Calu3 (cell line): ENCODE measurements at regions not wholly inside any gene's neighbourhood (a gene's known extent, or its start where the extent isn't known, plus 50 kb on each side); places are given as distances from the start of the nearest gene placed in this dataset.

Experiments
- BruUV-seq: library from RNA; stranded (reverse); fragments of 400-500 nt; replicated peaks from 2 replicates; lab custom pipeline; 2021; lab: Mats Ljungman, UMichigan
- CTCF ChIA-PET: fragments of 300-600 bp; sonication (Branson Sonifier 250); formaldehyde crosslinking; loops from one replicate; lab custom pipeline; 2022; ENCODE audit warnings: antibody characterized with exemption; lab: Charles Lee
- DNase-seq: peaks from one replicate; pipeline ENCODE4 v3.0.0; 2022
- H3K27ac Mint-ChIP-seq: one replicate; pipeline ENCODE4 v1.8.0; 2022; ENCODE audit warnings: mixed read lengths; ENCODE audit not compliant: unreplicated experiment
- H3K27me3 Mint-ChIP-seq: one replicate; pipeline ENCODE4 v1.8.0; 2022; ENCODE audit warnings: mixed read lengths; ENCODE audit not compliant: unreplicated experiment
- H3K36me3 Mint-ChIP-seq: one replicate; pipeline ENCODE4 v1.8.0; 2022; ENCODE audit warnings: mild to moderate bottlenecking, moderate library complexity, mixed read lengths; ENCODE audit not compliant: insufficient read depth, unreplicated experiment
- H3K4me1 Mint-ChIP-seq: one replicate; pipeline ENCODE4 v1.8.0; 2022; ENCODE audit warnings: mild to moderate bottlenecking, low read depth, mixed read lengths; ENCODE audit not compliant: unreplicated experiment
- H3K4me3 Mint-ChIP-seq: one replicate; pipeline ENCODE4 v1.8.0; 2022; ENCODE audit warnings: mild to moderate bottlenecking, low read depth, moderate library complexity, mixed read lengths; ENCODE audit not compliant: unreplicated experiment
- H3K9me3 Mint-ChIP-seq: one replicate; pipeline ENCODE4 v1.8.0; 2022; ENCODE audit warnings: low read depth, mixed read lengths; ENCODE audit not compliant: unreplicated experiment
- intact Hi-C: fragments of 100-400 bp; cut with micrococcal nuclease; formaldehyde crosslinking; loops from one replicate; pipeline ENCODE4 v1.10.0; 2022; ENCODE audit not compliant: unreplicated experiment
- TF ChIP-seq, protein P1 (sequence below): fragments of 200-600 bp; IDR thresholded peaks from one replicate; pipeline ENCODE4 v1.8.0; 2022; ENCODE audit warnings: antibody characterized with exemption; ENCODE audit not compliant: unreplicated experiment

DNA sequence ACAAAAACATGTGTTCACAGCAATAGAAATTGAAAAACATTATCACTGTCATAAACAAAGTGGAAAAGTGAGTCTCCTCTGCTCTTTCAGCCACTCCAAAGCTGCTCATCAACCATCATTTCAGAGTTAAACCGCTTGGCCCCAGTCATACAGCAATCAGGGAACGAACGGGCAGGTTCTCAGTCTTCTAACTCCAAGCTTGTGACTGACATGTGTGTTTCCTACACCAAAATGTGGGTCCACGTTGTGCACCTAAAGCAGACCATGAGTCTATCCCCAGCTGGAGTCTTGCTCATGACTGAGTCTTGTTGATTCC is 582.6 kb upstream of the ID2 start:
- BruUV-seq = no TSS peak
- CTCF ChIA-PET = no interaction called here
- intact Hi-C loops = no loop called here
- Mint-ChIP-seq H3K36me3 (no peaks in the 10 kb centered on the region), H3K9me3 (no peaks in the 10 kb centered on the region), H3K4me3 (no peak overlapping the region), H3K4me1 (peaks cover 32% of the 10 kb centered on the region), H3K27me3 (no peaks in the 10 kb centered on the region), H3K27ac (no peak overlapping the region)
- no peak for DNase-seq
- TF ChIP-seq, protein P1, sequence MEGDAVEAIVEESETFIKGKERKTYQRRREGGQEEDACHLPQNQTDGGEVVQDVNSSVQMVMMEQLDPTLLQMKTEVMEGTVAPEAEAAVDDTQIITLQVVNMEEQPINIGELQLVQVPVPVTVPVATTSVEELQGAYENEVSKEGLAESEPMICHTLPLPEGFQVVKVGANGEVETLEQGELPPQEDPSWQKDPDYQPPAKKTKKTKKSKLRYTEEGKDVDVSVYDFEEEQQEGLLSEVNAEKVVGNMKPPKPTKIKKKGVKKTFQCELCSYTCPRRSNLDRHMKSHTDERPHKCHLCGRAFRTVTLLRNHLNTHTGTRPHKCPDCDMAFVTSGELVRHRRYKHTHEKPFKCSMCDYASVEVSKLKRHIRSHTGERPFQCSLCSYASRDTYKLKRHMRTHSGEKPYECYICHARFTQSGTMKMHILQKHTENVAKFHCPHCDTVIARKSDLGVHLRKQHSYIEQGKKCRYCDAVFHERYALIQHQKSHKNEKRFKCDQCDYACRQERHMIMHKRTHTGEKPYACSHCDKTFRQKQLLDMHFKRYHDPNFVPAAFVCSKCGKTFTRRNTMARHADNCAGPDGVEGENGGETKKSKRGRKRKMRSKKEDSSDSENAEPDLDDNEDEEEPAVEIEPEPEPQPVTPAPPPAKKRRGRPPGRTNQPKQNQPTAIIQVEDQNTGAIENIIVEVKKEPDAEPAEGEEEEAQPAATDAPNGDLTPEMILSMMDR = no peak

DNA sequence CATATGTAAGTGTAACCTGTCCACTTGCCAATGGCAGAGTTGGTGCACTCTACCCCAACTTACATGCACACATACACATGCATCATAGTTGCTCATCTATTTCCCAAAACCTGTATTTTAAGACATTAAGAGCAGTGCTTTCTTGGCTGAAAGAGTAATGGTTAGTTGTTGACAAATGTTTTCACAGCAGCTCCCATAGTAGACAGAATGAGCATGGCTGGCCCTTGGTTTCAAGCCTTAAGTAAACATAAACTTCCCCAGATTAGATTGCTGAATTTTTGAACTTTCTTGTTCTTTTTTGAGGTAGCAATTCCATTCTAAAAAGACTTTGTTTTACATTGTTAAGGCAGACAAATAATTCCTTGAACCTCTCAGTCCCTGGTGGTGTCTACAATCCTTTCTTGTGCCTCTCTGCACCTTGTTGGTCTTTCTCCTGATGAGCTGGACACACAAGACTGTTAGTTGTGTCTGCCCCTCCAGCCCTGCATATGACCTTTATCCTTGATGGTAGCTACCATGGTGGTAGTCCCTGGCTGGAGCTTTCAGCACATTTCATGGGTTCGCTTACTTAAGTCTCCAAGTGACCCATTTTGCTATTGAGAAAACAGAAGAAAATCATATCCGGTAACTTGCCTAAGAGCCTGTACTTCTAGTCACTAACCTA is 580.1 kb upstream of the ID2 start:
- no peak for DNase-seq
- no peak overlapping the region for H3K4me3 Mint-ChIP-seq

DNA sequence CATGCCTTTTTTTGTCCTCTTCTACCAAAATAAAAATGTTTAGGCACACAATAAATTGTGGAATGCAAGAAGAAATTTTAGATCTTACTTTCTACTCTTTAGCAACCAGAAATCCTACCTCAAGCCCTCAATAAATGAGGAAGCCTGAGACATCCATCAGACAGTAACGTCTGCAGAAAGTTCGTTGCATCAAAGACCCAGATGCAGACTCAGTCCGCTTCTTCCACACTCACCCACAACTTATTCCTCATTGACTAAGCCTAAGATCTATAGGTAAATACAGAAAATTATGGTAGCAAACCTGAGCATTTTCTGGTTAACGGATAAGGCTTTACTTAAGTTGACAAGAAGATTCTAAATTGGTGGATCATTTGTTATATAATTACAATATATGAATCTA is 579.4 kb upstream of the ID2 start:
- no TSS peak for BruUV-seq
- peaks cover 42% of the 10 kb centered on the region for H3K4me1 Mint-ChIP-seq
- H3K9me3 Mint-ChIP-seq = no peaks in the 10 kb centered on the region
- DNase-seq = no peak
- no peak overlapping the region for H3K4me3 Mint-ChIP-seq
- TF ChIP-seq, protein P1 = no peak
- intact Hi-C loops = loop anchor here (2.0 to 10.0 kb wide), 2 partner anchors 372 to 578 kb away; no protein-coding TSS in a partner anchor
- no peaks in the 10 kb centered on the region for H3K27me3 Mint-ChIP-seq
- CTCF ChIA-PET = no interaction called here
- no peak overlapping the region for H3K27ac Mint-ChIP-seq
- H3K36me3 Mint-ChIP-seq = no peaks in the 10 kb centered on the region

More for the DNA sequence above, 580.1 kb upstream of the ID2 start:
- no peaks in the 10 kb centered on the region for H3K27me3 Mint-ChIP-seq
- H3K36me3 Mint-ChIP-seq = no peaks in the 10 kb centered on the region
- no TSS peak for BruUV-seq
- H3K9me3 Mint-ChIP-seq = no peaks in the 10 kb centered on the region
- H3K27ac Mint-ChIP-seq = no peak overlapping the region
- intact Hi-C loops = loop anchor here (2.0 to 10.0 kb wide), 2 partner anchors 373 to 579 kb away; no protein-coding TSS in a partner anchor
- CTCF ChIA-PET = no interaction called here
- TF ChIP-seq, protein P1 = no peak
- H3K4me1 Mint-ChIP-seq = peaks cover 38% of the 10 kb centered on the region

DNA sequence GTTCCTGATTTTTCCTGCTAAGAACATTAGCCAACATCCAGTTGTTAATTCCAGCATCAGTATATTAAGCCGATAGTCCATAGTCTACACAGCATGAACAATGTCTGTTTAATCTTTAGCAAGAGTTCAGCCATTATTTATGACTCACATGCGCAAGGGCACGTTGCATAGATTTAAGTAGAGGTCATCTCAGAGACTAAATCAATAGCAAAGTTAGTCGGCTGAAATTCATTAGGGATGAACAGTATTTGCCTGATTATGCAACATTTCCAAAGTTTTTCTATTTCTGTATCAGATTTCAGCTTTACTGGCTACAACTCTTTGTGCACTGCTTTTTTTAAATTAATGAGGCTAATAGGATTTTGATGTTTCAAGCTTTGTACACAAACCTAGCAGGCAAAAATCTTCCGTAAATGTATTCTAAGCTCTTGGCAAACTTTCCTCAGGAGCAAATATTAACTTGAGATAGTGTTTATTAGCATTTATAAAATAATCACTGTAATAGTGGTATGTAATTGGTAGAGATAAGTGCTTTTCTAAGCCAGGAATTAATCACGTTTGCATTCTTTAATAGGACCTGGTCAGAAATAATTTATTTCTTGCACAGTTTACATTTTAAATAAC is 578.7 kb upstream of the ID2 start:
- no peaks in the 10 kb centered on the region for H3K36me3 Mint-ChIP-seq
- no peaks in the 10 kb centered on the region for H3K9me3 Mint-ChIP-seq
- DNase-seq = peak; percentile 31

More for the DNA sequence above, 578.7 kb upstream of the ID2 start:
- H3K27me3 Mint-ChIP-seq = no peaks in the 10 kb centered on the region
- BruUV-seq = no TSS peak
- CTCF ChIA-PET = no interaction called here
- TF ChIP-seq, protein P1 = no peak
- no peak overlapping the region for H3K27ac Mint-ChIP-seq
- no peak overlapping the region for H3K4me3 Mint-ChIP-seq
- intact Hi-C loops = loop anchor here (2.0 to 10.0 kb wide), 2 partner anchors 372 to 578 kb away; no protein-coding TSS in a partner anchor
- H3K4me1 Mint-ChIP-seq = peaks cover 50% of the 10 kb centered on the region
